ENCODE measurements at regions not wholly inside any gene's neighbourhood (a gene's known extent, or its start where the extent isn't known, plus 50 kb on each side); places are given as distances from the start of the nearest gene placed in this dataset.

- DNase-seq: no peak
Observed at GRCh38 chr3:10555263-10555662, 49.9 kb upstream of the ATP2B2 start.

GRCh38 chr3:10556312-10556711, 50.9 kb upstream of the ATP2B2 start:
- DNase-seq: no peak

- DNase-seq: no peak
Observed at GRCh38 chr3:10557250-10557649, 51.9 kb upstream of the ATP2B2 start.

- no peak for DNase-seq
Observed at GRCh38 chr3:10557781-10558373, 52.5 kb upstream of the ATP2B2 start.

- no peak for DNase-seq
Observed at GRCh38 chr3:10558736-10559135, 53.4 kb upstream of the ATP2B2 start.

- no peak for DNase-seq
Observed at GRCh38 chr3:10560060-10560861, 54.9 kb upstream of the ATP2B2 start.

GRCh38 chr3:10561162-10561945, 56.0 kb upstream of the ATP2B2 start:
- no peak for DNase-seq

- DNase-seq: no peak
Observed at GRCh38 chr3:10561946-10562560, 56.7 kb upstream of the ATP2B2 start.

GRCh38 chr3:10563396-10563795, 58.0 kb upstream of the ATP2B2 start:
- no peak for DNase-seq

GRCh38 chr3:10565814-10566213, 60.4 kb upstream of the ATP2B2 start:
- no peak for DNase-seq

GRCh38 chr3:10566451-10566850, 61.1 kb upstream of the ATP2B2 start:
- DNase-seq: no peak

- DNase-seq: no peak
Observed at GRCh38 chr3:10568549-10568948, 63.2 kb upstream of the ATP2B2 start.

- no peak for DNase-seq
Observed at GRCh38 chr3:10570196-10570946, 65.0 kb upstream of the ATP2B2 start.

GRCh38 chr3:10574101-10574620, 68.8 kb upstream of the ATP2B2 start:
- DNase-seq: no peak

- DNase-seq: no peak
Observed at GRCh38 chr3:10575601-10576160, 70.3 kb upstream of the ATP2B2 start.

- DNase-seq: no peak
Observed at GRCh38 chr3:10577486-10577885, 72.1 kb upstream of the ATP2B2 start.

- DNase-seq: no peak
Observed at GRCh38 chr3:10580426-10580825, 75.0 kb upstream of the ATP2B2 start.

GRCh38 chr3:10581251-10581650, 75.9 kb upstream of the ATP2B2 start:
- no peak for DNase-seq

GRCh38 chr3:10581716-10582115, 76.3 kb upstream of the ATP2B2 start:
- no peak for DNase-seq

- DNase-seq: no peak
Observed at GRCh38 chr3:10582733-10583132, 77.3 kb upstream of the ATP2B2 start.

- DNase-seq: no peak
Observed at GRCh38 chr3:10583798-10584708, 78.7 kb upstream of the ATP2B2 start.

All from CD4-positive, alpha-beta T cell treated with Interferon gamma for 1 hour (primary cell).